Loucy (cell line): ENCODE measurements at regions not wholly inside any gene's neighbourhood (a gene's known extent, or its start where the extent isn't known, plus 50 kb on each side); places are given as distances from the start of the nearest gene placed in this dataset.

Source experiments
- EZH2phosphoT487 ChIP-seq: fragments of 200-600 bp; IDR thresholded peaks from 2 replicates; pipeline ENCODE4 v1.6.1; 2018; ENCODE audit warnings: antibody characterized with exemption, mild to moderate bottlenecking, moderate library complexity, borderline replicate concordance
- TF ChIP-seq, protein P1 (sequence below): fragments of 200-600 bp; sonication (generic); conservative IDR thresholded peaks from 2 replicates; pipeline ENCODE4 v1.5.1; 2014; ENCODE audit warnings: mild to moderate bottlenecking, antibody characterized with exemption, low read length

DNA sequence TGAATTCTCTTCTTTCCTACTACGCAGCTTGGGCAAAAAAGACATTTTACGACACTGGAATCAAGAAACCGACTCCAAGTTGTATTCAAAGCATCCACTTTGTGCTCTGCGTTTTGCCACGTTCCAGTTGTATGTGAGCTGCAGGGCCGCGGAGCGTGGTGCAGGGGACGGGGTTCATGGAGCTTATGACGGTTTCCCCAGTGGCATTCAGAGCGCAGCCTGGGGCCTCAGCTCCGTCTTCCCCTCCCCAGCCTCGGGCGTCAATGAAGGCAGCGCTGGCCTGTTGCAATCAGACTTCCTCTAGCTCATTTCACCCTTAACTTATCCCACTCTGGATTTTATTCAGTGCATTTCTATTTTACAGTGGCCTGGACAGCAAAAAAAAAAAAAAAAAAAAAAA is 403.4 kb upstream of the KLF6 start:
- TF ChIP-seq, protein P1, sequence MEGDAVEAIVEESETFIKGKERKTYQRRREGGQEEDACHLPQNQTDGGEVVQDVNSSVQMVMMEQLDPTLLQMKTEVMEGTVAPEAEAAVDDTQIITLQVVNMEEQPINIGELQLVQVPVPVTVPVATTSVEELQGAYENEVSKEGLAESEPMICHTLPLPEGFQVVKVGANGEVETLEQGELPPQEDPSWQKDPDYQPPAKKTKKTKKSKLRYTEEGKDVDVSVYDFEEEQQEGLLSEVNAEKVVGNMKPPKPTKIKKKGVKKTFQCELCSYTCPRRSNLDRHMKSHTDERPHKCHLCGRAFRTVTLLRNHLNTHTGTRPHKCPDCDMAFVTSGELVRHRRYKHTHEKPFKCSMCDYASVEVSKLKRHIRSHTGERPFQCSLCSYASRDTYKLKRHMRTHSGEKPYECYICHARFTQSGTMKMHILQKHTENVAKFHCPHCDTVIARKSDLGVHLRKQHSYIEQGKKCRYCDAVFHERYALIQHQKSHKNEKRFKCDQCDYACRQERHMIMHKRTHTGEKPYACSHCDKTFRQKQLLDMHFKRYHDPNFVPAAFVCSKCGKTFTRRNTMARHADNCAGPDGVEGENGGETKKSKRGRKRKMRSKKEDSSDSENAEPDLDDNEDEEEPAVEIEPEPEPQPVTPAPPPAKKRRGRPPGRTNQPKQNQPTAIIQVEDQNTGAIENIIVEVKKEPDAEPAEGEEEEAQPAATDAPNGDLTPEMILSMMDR = no peak
- TF ChIP-seq EZH2phosphoT487 = no peak
